HepG2 (cell line): ENCODE measurements at regions not wholly inside any gene's neighbourhood (a gene's known extent, or its start where the extent isn't known, plus 50 kb on each side); places are given as distances from the start of the nearest gene placed in this dataset.

Source experiments
- AHR ChIP-seq: IDR thresholded peaks from 2 replicates; pipeline ENCODE4 v1.6.1; 2018; ENCODE audit warnings: missing genetic modification reagents, missing compliant biosample characterization
- ATF5 ChIP-seq: sonication (generic); formaldehyde crosslinking; IDR thresholded peaks from 2 replicates; pipeline ENCODE4 v1.4.0; 2020; ENCODE audit warnings: mild to moderate bottlenecking, low read depth, missing genetic modification reagents
- ATF7-NPFF ChIP-seq: sonication (generic); formaldehyde crosslinking; IDR thresholded peaks from 2 replicates; pipeline ENCODE4 v1.8.1; 2023; ENCODE audit warnings: mild to moderate bottlenecking, low read depth, missing genetic modification reagents, moderate library complexity
- CBX2 ChIP-seq, 2 experiments: fragments of 200-600 bp in 1 of 2; sonication (generic); formaldehyde crosslinking in 1 of 2; IDR thresholded peaks; 2 replicates each; pipeline versions ENCODE4 v1.7.0 to v1.8.1; 2018 to 2022; ENCODE audit warnings: low read depth in 2 of 2, low read length in 1 of 2, mild to moderate bottlenecking in 1 of 2, missing genetic modification reagents in 1 of 2
- CEBPZ ChIP-seq: IDR thresholded peaks from 2 replicates; pipeline ENCODE4 v1.6.1; 2012; ENCODE audit warnings: low read length, improper control_type of control experiment
- CHCHD3 ChIP-seq: sonication (generic); formaldehyde crosslinking; IDR thresholded peaks from 2 replicates; pipeline ENCODE4 v1.8.0; 2022; ENCODE audit warnings: mild to moderate bottlenecking, missing genetic modification reagents, moderate library complexity
- GPBP1L1 ChIP-seq: sonication (generic); formaldehyde crosslinking; IDR thresholded peaks from 2 replicates; pipeline ENCODE4 v1.5.0; 2020; ENCODE audit warnings: mild to moderate bottlenecking, missing genetic modification reagents
- KDM2A ChIP-seq: sonication (generic); formaldehyde crosslinking; IDR thresholded peaks from 2 replicates; pipeline ENCODE4 v1.4.0; 2020; ENCODE audit warnings: low read depth, missing genetic modification reagents, borderline replicate concordance
- MTA1 ChIP-seq: sonication (generic); formaldehyde crosslinking; IDR thresholded peaks from 2 replicates; pipeline ENCODE4 v1.4.0; 2020; ENCODE audit warnings: missing genetic modification reagents, mild to moderate bottlenecking, borderline replicate concordance
- MTF1 ChIP-seq: sonication (generic); formaldehyde crosslinking; IDR thresholded peaks from 2 replicates; pipeline ENCODE4 v1.5.0; 2020; ENCODE audit warnings: missing genetic modification reagents
- MXD3 ChIP-seq: IDR thresholded peaks from 2 replicates; pipeline ENCODE4 v1.6.1; 2016; ENCODE audit warnings: mild to moderate bottlenecking, missing biosample characterization, missing genetic modification reagents
- MYC ChIP-seq: sonication (generic); formaldehyde crosslinking; IDR thresholded peaks from 2 replicates; pipeline ENCODE4 v1.9.0; 2021; ENCODE audit warnings: missing genetic modification reagents, borderline replicate concordance
- NCOR1 ChIP-seq: fragments of 200-600 bp; sonication (generic); IDR thresholded peaks from 2 replicates; pipeline ENCODE4 v1.7.0; 2017; ENCODE audit warnings: antibody characterized with exemption, low read length, borderline replicate concordance
- POLR2AphosphoS2 ChIP-seq: IDR thresholded peaks from 2 replicates; pipeline ENCODE4 v1.6.1; 2011; ENCODE audit warnings: low read depth, low read length, improper control_type of control experiment
- STAT5B ChIP-seq: sonication (generic); formaldehyde crosslinking; IDR thresholded peaks from 2 replicates; pipeline ENCODE4 v1.4.0; 2020; ENCODE audit warnings: missing genetic modification reagents
- ZFP36L2 ChIP-seq: sonication (generic); formaldehyde crosslinking; IDR thresholded peaks from 2 replicates; pipeline ENCODE4 v1.4.0; 2020; ENCODE audit warnings: missing genetic modification reagents
- ZMYM4 ChIP-seq: sonication (generic); formaldehyde crosslinking; IDR thresholded peaks from 2 replicates; pipeline ENCODE4 v1.8.1; 2023; ENCODE audit warnings: mild to moderate bottlenecking, missing genetic modification reagents
- ZNF331 ChIP-seq: sonication (generic); formaldehyde crosslinking; IDR thresholded peaks from 2 replicates; pipeline ENCODE4 v1.4.0; 2020; ENCODE audit warnings: missing genetic modification reagents
- ZNF383 ChIP-seq: sonication (generic); formaldehyde crosslinking; IDR thresholded peaks from 2 replicates; pipeline ENCODE4 v1.4.0; 2020; ENCODE audit warnings: missing genetic modification reagents, mild to moderate bottlenecking, borderline replicate concordance
- ZNF503 ChIP-seq: sonication (generic); formaldehyde crosslinking; IDR thresholded peaks from 2 replicates; pipeline ENCODE4 v1.4.0; 2020; ENCODE audit warnings: missing genetic modification reagents
- ZNF557 ChIP-seq: sonication (generic); formaldehyde crosslinking; IDR thresholded peaks from 2 replicates; pipeline ENCODE4 v1.4.0; 2020; ENCODE audit warnings: missing genetic modification reagents

- TF ChIP-seq CEBPZ, result no peak
- no peak for TF ChIP-seq CHCHD3 (CRISPR knock-in tag)
- TF ChIP-seq POLR2AphosphoS2, result no peak
- no peak for TF ChIP-seq STAT5B (CRISPR knock-in tag)
- TF ChIP-seq ZMYM4 (CRISPR knock-in tag), result peak; percentile 25; the same call in 1 of the 2 replicates
- 0 out of 2 replicates have a peak, but pooled peaks have one; percentile 19 for TF ChIP-seq ZNF331 (CRISPR knock-in tag)
- TF ChIP-seq MTA1 (CRISPR knock-in tag), result no peak
- TF ChIP-seq ZNF503 (CRISPR knock-in tag), result peak; percentile 46; the same call in 1 of the 2 replicates
- TF ChIP-seq ATF7-NPFF, result no peak
- TF ChIP-seq GPBP1L1 (CRISPR knock-in tag), result no peak
- TF ChIP-seq MYC (CRISPR knock-in tag), result no peak
- no peak for TF ChIP-seq MXD3
- TF ChIP-seq ZNF557 (CRISPR knock-in tag), result no peak
- TF ChIP-seq NCOR1, result peak; percentile 42; the same call in 1 of the 2 replicates
- TF ChIP-seq KDM2A, result no peak
- TF ChIP-seq ZNF383 (CRISPR knock-in tag), result no peak
- no peak for TF ChIP-seq ATF5
- TF ChIP-seq ZFP36L2 (CRISPR knock-in tag), result no peak
- TF ChIP-seq AHR (CRISPR knock-in tag), result no peak
- no peak for TF ChIP-seq MTF1
- no peak for TF ChIP-seq CBX2 (IDR thresholded peaks at IDR 0.05; ENCODE audit: low read depth, low read length)
- TF ChIP-seq CBX2 (CRISPR knock-in tag; IDR thresholded peaks at IDR 0.05; ENCODE audit: low read depth), result no peak
Observed at GRCh38 chr12:93292731-93293566, 84.8 kb upstream of the NUDT4 start (continued).
